Trophoblast cell (in vitro differentiated cells and primary cell): ENCODE measurements at regions not wholly inside any gene's neighbourhood (a gene's known extent, or its start where the extent isn't known, plus 50 kb on each side); places are given as distances from the start of the nearest gene placed in this dataset.
A peak's percentile ranks its signal among the peaks of the same experiment; 100 is the strongest.

Experiments used
- DNase-seq, 2 donors: peaks; one replicate each; pipeline ENCODE4 v3.0.0-alpha.2; 2016
- H2AFZ ChIP-seq: 2 replicates; pipeline ENCODE4 v1.6.1; 2013; ENCODE audit warnings: low read length, moderate library complexity, mild to moderate bottlenecking; ENCODE audit not compliant: insufficient read depth, poor library complexity
- H2AK5ac ChIP-seq: 2 replicates; pipeline ENCODE4 v1.6.1; 2013; ENCODE audit warnings: mild to moderate bottlenecking, low read length
- H2BK120ac ChIP-seq: 2 replicates; pipeline ENCODE4 v1.6.1; 2013; ENCODE audit warnings: low read length, mild to moderate bottlenecking, moderate library complexity; ENCODE audit not compliant: insufficient read depth, poor library complexity
- H2BK12ac ChIP-seq: 2 replicates; pipeline ENCODE4 v1.6.1; 2013; ENCODE audit warnings: mild to moderate bottlenecking, low read length, moderate library complexity
- H2BK5ac ChIP-seq: 2 replicates; pipeline ENCODE4 v1.6.1; 2013; ENCODE audit warnings: low read length, low read depth, moderate library complexity, mild to moderate bottlenecking; ENCODE audit not compliant: poor library complexity
- H3K14ac ChIP-seq: 2 replicates; pipeline ENCODE4 v1.6.1; 2013; ENCODE audit warnings: mild to moderate bottlenecking, low read length
- H3K18ac ChIP-seq: 2 replicates; pipeline ENCODE4 v1.6.1; 2013; ENCODE audit warnings: mild to moderate bottlenecking, low read length
- H3K23ac ChIP-seq: 2 replicates; pipeline ENCODE4 v1.6.1; 2013; ENCODE audit warnings: low read length
- H3K27ac ChIP-seq: 2 replicates; pipeline ENCODE4 v1.5.1; 2013; ENCODE audit warnings: low read depth, mild to moderate bottlenecking, inconsistent platforms, low read length, moderate library complexity
- H3K27me3 ChIP-seq: 2 replicates; pipeline ENCODE4 v1.6.1; 2013; ENCODE audit warnings: inconsistent platforms, mild to moderate bottlenecking, low read length, moderate library complexity; ENCODE audit not compliant: insufficient read depth
- H3K36me3 ChIP-seq, 2 experiments: 1 replicate in 1 of 2; 2 replicates in 1 of 2; pipeline ENCODE4 v1.6.1; 2013; ENCODE audit warnings: low read length in 2 of 2, mild to moderate bottlenecking in 2 of 2, moderate library complexity in 1 of 2; ENCODE audit not compliant: insufficient read depth in 2 of 2, control insufficient read depth in 1 of 2
- H3K4ac ChIP-seq: 2 replicates; pipeline ENCODE4 v1.6.1; 2013; ENCODE audit warnings: low read depth, mild to moderate bottlenecking, low read length, moderate library complexity
- H3K4me1 ChIP-seq, 2 experiments: 1 replicate in 1 of 2; 2 replicates in 1 of 2; pipeline ENCODE4 v1.6.1; 2013; ENCODE audit warnings: low read length in 2 of 2, mild to moderate bottlenecking in 2 of 2, moderate library complexity in 1 of 2; ENCODE audit not compliant: insufficient read depth in 2 of 2, control insufficient read depth in 1 of 2
- H3K4me2 ChIP-seq: 2 replicates; pipeline ENCODE4 v1.6.1; 2013; ENCODE audit warnings: inconsistent platforms, mild to moderate bottlenecking, low read length, moderate library complexity
- H3K4me3 ChIP-seq: 2 replicates; pipeline ENCODE4 v1.5.1; 2013; ENCODE audit warnings: mild to moderate bottlenecking, low read depth, low read length, inconsistent platforms
- H3K79me1 ChIP-seq: one replicate; pipeline ENCODE4 v1.6.1; 2013; ENCODE audit warnings: low read length
- H3K79me2 ChIP-seq: 2 replicates; pipeline ENCODE4 v1.6.1; 2013; ENCODE audit warnings: low read length, mild to moderate bottlenecking; ENCODE audit not compliant: control insufficient read depth, insufficient read depth, poor library complexity
- H3K9ac ChIP-seq: 2 replicates; pipeline ENCODE4 v1.6.1; 2013; ENCODE audit warnings: mild to moderate bottlenecking, low read length
- H3K9me3 ChIP-seq: 2 replicates; pipeline ENCODE4 v1.6.1; 2013; ENCODE audit warnings: low read depth, mild to moderate bottlenecking, control low read depth, inconsistent platforms, low read length; ENCODE audit not compliant: insufficient read depth
- H4K12ac ChIP-seq: 2 replicates; pipeline ENCODE4 v1.6.1; 2013; ENCODE audit warnings: low read depth, mild to moderate bottlenecking, low read length, moderate library complexity
- H4K8ac ChIP-seq: 2 replicates; pipeline ENCODE4 v1.6.1; 2013; ENCODE audit warnings: low read depth, mild to moderate bottlenecking, low read length, moderate library complexity
- H4K91ac ChIP-seq: one replicate; pipeline ENCODE4 v1.6.1; 2013; ENCODE audit warnings: low read depth, mild to moderate bottlenecking, low read length, moderate library complexity
- WGBS: extraction: QIAGEN DNeasy Blood & Tissue Kit; methylation state at CpG from one replicate; pipeline ENCODE4 v1.1.7; 2013; ENCODE audit warnings: missing lambda C conversion rate; ENCODE audit not compliant: insufficient read length, insufficient coverage; ENCODE audit errors: extremely low coverage; 5-methylcytosine and 5-hydroxymethylcytosine counted together

- H3K27me3 ChIP-seq, result no peaks in the 10 kb centered on the region
- H3K18ac ChIP-seq, result no peak overlapping the region
- H2AFZ ChIP-seq, result no peak overlapping the region
- no peak overlapping the region for H3K14ac ChIP-seq
- no peak overlapping the region for H3K4ac ChIP-seq
- H3K23ac ChIP-seq, result no peak overlapping the region
- no peaks in the 10 kb centered on the region for H3K79me2 ChIP-seq
- H3K9me3 ChIP-seq, result no peaks in the 10 kb centered on the region
- no peak for DNase-seq
- WGBS, result no CpG with 5 or more reads among the region's 3 CpGs
- no peak overlapping the region for H3K27ac ChIP-seq
- H3K4me2 ChIP-seq, result no peak overlapping the region
- no peak overlapping the region for H2BK5ac ChIP-seq
- H4K91ac ChIP-seq, result no peak overlapping the region
- H3K4me3 ChIP-seq, result no peak overlapping the region
- H4K8ac ChIP-seq, result no peak overlapping the region
- no peaks in the 10 kb centered on the region for H3K36me3 ChIP-seq
- no peak overlapping the region for H2AK5ac ChIP-seq
- no peak overlapping the region for H3K9ac ChIP-seq
- H3K4me1 ChIP-seq, result no peaks in the 10 kb centered on the region
- no peak overlapping the region for H4K12ac ChIP-seq
- no peaks in the 10 kb centered on the region for H3K79me1 ChIP-seq
- no peak overlapping the region for H2BK12ac ChIP-seq
- H2BK120ac ChIP-seq, result no peak overlapping the region
These were observed 192.7 kb upstream of the NR4A3 start for GRCh38 chr9:99628849-99629620.

- no peaks in the 10 kb centered on the region for H3K79me2 ChIP-seq
- H3K36me3 ChIP-seq, result no peaks in the 10 kb centered on the region
- WGBS, result no CpG with 5 or more reads among the region's 1 CpG
- H2AFZ ChIP-seq, result no peak overlapping the region
- no peak overlapping the region for H3K14ac ChIP-seq
- no peak overlapping the region for H3K4ac ChIP-seq
- H2BK120ac ChIP-seq, result no peak overlapping the region
- no peaks in the 10 kb centered on the region for H3K9me3 ChIP-seq
- H2BK5ac ChIP-seq, result no peak overlapping the region
- no peak overlapping the region for H3K27ac ChIP-seq
- H2AK5ac ChIP-seq, result no peak overlapping the region
- no peak overlapping the region for H3K4me2 ChIP-seq
- H3K18ac ChIP-seq, result no peak overlapping the region
- no peak overlapping the region for H3K23ac ChIP-seq
- no peaks in the 10 kb centered on the region for H3K27me3 ChIP-seq
- H3K4me3 ChIP-seq, result no peak overlapping the region
- no peak overlapping the region for H2BK12ac ChIP-seq
- no peak overlapping the region for H4K8ac ChIP-seq
- DNase-seq, result no peak
- H4K12ac ChIP-seq, result no peak overlapping the region
- no peak overlapping the region for H3K9ac ChIP-seq
- no peak overlapping the region for H4K91ac ChIP-seq
- no peaks in the 10 kb centered on the region for H3K79me1 ChIP-seq
- H3K4me1 ChIP-seq, result peaks cover 0 to 2% of the 10 kb centered on the region in 2 experiments
These were observed 189.2 kb upstream of the NR4A3 start for GRCh38 chr9:99632349-99633038.

DNA sequence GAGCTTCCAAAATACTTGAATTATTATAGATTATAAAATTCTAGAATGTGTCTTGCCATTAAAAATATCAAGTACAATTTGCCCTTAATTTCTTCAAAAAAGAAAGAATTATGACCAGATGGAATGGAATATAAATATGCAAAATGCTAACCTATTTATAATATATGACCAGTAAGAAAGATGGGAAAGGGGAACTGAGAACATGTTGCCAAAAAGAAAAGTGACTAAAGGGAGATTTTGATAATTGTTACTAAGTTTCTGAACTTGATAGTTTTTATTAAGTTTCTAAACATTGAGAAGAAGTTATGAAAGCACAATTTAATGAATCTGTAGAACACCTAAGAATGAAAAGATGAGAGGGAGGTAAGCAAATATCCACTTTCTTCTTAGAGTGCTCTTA is 188.4 kb upstream of the NR4A3 start:
- Histone ChIP-seq H3K79me1 (no peaks in the 10 kb centered on the region), H3K4me1 (peaks cover 0 to 2% of the 10 kb centered on the region in 2 experiments), H4K12ac (no peak overlapping the region), H2AK5ac (no peak overlapping the region), H3K23ac (no peak overlapping the region), H3K27me3 (no peaks in the 10 kb centered on the region), H2AFZ (no peak overlapping the region), H3K27ac (no peak overlapping the region), H3K36me3 (no peaks in the 10 kb centered on the region), H4K91ac (no peak overlapping the region), H2BK5ac (no peak overlapping the region), H3K4ac (no peak overlapping the region), H3K18ac (no peak overlapping the region), H2BK12ac (no peak overlapping the region), H3K9ac (no peak overlapping the region), H2BK120ac (no peak overlapping the region), H3K9me3 (no peaks in the 10 kb centered on the region), H3K4me3 (no peak overlapping the region), H3K4me2 (no peak overlapping the region), H4K8ac (no peak overlapping the region), H3K14ac (no peak overlapping the region), H3K79me2 (no peaks in the 10 kb centered on the region)
- peak in 1 of 2 donors; percentile 4 for DNase-seq

GRCh38 chr9:99634186-99634585 is 187.5 kb upstream of the NR4A3 start:
- peak in 1 of 2 donors; percentile 21 for DNase-seq
- no CpG with 5 or more reads among the region's 3 CpGs for whole genome bisulfite sequencing
- H3K4ac ChIP-seq, result no peak overlapping the region

More at GRCh38 chr9:99634186-99634585, 187.5 kb upstream of the NR4A3 start:
- H3K4me3 ChIP-seq, result no peak overlapping the region
- H2AK5ac ChIP-seq, result no peak overlapping the region
- H3K36me3 ChIP-seq, result no peaks in the 10 kb centered on the region
- no peaks in the 10 kb centered on the region for H3K79me2 ChIP-seq
- no peaks in the 10 kb centered on the region for H3K79me1 ChIP-seq
- no peak overlapping the region for H3K27ac ChIP-seq
- H3K18ac ChIP-seq, result no peak overlapping the region
- no peak overlapping the region for H3K9ac ChIP-seq
- no peaks in the 10 kb centered on the region for H3K9me3 ChIP-seq
- no peak overlapping the region for H4K91ac ChIP-seq
- H2BK120ac ChIP-seq, result no peak overlapping the region
- H3K27me3 ChIP-seq, result no peaks in the 10 kb centered on the region
- H2AFZ ChIP-seq, result no peak overlapping the region
- peaks cover 0 to 2% of the 10 kb centered on the region in 2 experiments for H3K4me1 ChIP-seq
- H3K4me2 ChIP-seq, result no peak overlapping the region
- H2BK12ac ChIP-seq, result no peak overlapping the region
- no peak overlapping the region for H4K8ac ChIP-seq
- H2BK5ac ChIP-seq, result no peak overlapping the region
- no peak overlapping the region for H3K23ac ChIP-seq
- no peak overlapping the region for H3K14ac ChIP-seq
- no peak overlapping the region for H4K12ac ChIP-seq
